Prostate gland (tissue), 2 donors: ENCODE measurements at regions not wholly inside any gene's neighbourhood (a gene's known extent, or its start where the extent isn't known, plus 50 kb on each side); places are given as distances from the start of the nearest gene placed in this dataset.

Experiments
- POLR2A ChIP-seq: fragments of 450-650 bp; IDR thresholded peaks from one replicate; pipeline ENCODE4 v1.6.1; 2016; ENCODE audit warnings: antibody characterized with exemption, mild to moderate bottlenecking
- TF ChIP-seq, protein P1 (sequence below), 4 experiments: fragments of 200-600 bp in 2 of 4; fragments of 450-650 bp in 2 of 4; sonication (generic) in 2 of 4; IDR thresholded peaks; 1 replicate in 3 of 4; 2 replicates in 1 of 4; pipeline ENCODE4 v1.5.1; 2016 to 2019; ENCODE audit warnings: antibody characterized with exemption in 4 of 4, mild to moderate bottlenecking in 2 of 4, moderate library complexity in 2 of 4

DNA sequence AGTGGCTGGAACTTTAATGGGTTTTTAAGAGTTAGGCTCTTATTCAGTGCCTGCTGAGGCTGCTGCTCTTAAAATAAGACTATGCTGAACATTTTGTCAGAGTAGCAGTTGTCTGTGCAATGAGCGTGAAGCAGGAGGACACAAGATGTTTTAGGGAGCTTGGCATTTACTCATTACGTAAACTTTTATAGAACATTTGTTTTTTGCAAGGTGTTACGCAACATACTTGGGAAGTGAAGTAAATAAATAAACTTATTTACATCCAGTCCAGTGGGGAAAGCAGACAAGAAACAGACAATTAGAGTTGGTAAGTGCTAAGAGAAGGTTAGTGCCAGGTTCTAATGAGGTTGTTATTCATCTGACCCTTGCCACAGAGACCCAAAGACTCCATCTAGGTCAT is 226.0 kb downstream of the HINT1 start:
- TF ChIP-seq, protein P1, sequence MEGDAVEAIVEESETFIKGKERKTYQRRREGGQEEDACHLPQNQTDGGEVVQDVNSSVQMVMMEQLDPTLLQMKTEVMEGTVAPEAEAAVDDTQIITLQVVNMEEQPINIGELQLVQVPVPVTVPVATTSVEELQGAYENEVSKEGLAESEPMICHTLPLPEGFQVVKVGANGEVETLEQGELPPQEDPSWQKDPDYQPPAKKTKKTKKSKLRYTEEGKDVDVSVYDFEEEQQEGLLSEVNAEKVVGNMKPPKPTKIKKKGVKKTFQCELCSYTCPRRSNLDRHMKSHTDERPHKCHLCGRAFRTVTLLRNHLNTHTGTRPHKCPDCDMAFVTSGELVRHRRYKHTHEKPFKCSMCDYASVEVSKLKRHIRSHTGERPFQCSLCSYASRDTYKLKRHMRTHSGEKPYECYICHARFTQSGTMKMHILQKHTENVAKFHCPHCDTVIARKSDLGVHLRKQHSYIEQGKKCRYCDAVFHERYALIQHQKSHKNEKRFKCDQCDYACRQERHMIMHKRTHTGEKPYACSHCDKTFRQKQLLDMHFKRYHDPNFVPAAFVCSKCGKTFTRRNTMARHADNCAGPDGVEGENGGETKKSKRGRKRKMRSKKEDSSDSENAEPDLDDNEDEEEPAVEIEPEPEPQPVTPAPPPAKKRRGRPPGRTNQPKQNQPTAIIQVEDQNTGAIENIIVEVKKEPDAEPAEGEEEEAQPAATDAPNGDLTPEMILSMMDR (IDR thresholded peaks at IDR 0.05): no peak
- TF ChIP-seq POLR2A: no peak
